ENCODE measurements at regions not wholly inside any gene's neighbourhood (a gene's known extent, or its start where the extent isn't known, plus 50 kb on each side); places are given as distances from the start of the nearest gene placed in this dataset.

GRCh38 chr2:185284696-185285095 is 453.9 kb upstream of the FSIP2 start:
- TF ChIP-seq, protein P1, sequence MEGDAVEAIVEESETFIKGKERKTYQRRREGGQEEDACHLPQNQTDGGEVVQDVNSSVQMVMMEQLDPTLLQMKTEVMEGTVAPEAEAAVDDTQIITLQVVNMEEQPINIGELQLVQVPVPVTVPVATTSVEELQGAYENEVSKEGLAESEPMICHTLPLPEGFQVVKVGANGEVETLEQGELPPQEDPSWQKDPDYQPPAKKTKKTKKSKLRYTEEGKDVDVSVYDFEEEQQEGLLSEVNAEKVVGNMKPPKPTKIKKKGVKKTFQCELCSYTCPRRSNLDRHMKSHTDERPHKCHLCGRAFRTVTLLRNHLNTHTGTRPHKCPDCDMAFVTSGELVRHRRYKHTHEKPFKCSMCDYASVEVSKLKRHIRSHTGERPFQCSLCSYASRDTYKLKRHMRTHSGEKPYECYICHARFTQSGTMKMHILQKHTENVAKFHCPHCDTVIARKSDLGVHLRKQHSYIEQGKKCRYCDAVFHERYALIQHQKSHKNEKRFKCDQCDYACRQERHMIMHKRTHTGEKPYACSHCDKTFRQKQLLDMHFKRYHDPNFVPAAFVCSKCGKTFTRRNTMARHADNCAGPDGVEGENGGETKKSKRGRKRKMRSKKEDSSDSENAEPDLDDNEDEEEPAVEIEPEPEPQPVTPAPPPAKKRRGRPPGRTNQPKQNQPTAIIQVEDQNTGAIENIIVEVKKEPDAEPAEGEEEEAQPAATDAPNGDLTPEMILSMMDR (IDR thresholded peaks at IDR 0.05), result no peak
- TF ChIP-seq SIN3A (IDR thresholded peaks at IDR 0.05; ENCODE audit: borderline replicate concordance, insufficient read depth, low read depth, low read length), result no peak
- TF ChIP-seq, protein P2, sequence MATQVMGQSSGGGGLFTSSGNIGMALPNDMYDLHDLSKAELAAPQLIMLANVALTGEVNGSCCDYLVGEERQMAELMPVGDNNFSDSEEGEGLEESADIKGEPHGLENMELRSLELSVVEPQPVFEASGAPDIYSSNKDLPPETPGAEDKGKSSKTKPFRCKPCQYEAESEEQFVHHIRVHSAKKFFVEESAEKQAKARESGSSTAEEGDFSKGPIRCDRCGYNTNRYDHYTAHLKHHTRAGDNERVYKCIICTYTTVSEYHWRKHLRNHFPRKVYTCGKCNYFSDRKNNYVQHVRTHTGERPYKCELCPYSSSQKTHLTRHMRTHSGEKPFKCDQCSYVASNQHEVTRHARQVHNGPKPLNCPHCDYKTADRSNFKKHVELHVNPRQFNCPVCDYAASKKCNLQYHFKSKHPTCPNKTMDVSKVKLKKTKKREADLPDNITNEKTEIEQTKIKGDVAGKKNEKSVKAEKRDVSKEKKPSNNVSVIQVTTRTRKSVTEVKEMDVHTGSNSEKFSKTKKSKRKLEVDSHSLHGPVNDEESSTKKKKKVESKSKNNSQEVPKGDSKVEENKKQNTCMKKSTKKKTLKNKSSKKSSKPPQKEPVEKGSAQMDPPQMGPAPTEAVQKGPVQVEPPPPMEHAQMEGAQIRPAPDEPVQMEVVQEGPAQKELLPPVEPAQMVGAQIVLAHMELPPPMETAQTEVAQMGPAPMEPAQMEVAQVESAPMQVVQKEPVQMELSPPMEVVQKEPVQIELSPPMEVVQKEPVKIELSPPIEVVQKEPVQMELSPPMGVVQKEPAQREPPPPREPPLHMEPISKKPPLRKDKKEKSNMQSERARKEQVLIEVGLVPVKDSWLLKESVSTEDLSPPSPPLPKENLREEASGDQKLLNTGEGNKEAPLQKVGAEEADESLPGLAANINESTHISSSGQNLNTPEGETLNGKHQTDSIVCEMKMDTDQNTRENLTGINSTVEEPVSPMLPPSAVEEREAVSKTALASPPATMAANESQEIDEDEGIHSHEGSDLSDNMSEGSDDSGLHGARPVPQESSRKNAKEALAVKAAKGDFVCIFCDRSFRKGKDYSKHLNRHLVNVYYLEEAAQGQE (IDR thresholded peaks at IDR 0.05; ENCODE audit: insufficient read depth in 1 of 2, low read depth in 2 of 2, low read length in 1 of 2), result no peak
- no peak for TF ChIP-seq POLR2AphosphoS5 (IDR thresholded peaks at IDR 0.05; ENCODE audit: low read depth, low read length)

Measured in Panc1 (cell line).